Activated CD4-positive, CD25-positive, alpha-beta regulatory T cell treated with anti-CD3 and anti-CD28 coated beads, Interleukin-2, amount 50 U/mL, for 24 hours (primary cell): ENCODE measurements at regions not wholly inside any gene's neighbourhood (a gene's known extent, or its start where the extent isn't known, plus 50 kb on each side); places are given as distances from the start of the nearest gene placed in this dataset.
"Not testable (repeated sequence)": the region's sequence is repeated elsewhere in the genome, so short reads cannot be mapped to it uniquely, and the experiment has no call there.

Experiments
- ATAC-seq, 2 donors: fragments of 150-1000 bp; cut with Tn5 transposase; one replicate each; pipeline ENCODE4 v1.10.0; 2021; ENCODE audit warnings: mild to moderate bottlenecking in 1 of 2, moderate library complexity in 1 of 2

DNA sequence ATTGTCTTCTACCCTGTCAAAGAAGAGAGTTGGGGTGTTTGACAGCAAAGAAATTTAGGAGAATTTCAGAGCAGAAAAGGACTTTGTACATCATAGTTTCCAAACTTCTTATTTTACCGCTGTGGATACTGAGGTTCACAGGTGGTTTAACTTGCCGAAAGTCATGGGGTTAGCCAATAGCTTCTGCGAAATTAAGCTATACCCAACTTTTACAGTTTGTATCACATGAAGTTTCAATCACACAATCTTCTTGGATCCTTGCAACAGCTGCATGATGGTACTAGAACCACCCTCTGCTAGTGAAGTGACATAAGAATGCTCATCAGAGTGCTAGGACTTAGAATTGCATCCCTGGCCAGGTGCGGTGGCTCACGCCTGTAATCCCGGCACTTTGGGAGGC, 345.5 kb downstream of the CD83 start:
- ATAC-seq, result no peak

DNA sequence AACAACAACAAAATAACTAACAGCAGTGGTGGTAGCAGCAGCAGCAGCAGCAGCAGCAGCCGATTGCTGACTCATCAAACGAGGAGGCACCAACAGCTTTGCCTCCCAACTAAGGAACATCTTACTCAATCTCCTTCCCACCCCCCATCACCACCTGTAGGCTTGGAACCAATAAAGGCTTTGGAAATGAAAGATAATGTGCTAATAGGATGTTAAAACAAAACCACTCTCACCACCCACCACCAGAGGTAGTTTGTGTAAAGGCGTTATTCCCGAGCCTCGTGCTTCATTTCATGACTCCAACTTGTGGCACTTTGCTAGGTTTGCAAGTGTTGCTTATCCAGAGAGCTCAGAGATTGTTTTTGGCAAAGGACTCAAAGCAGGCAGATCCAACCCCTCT, 346.5 kb downstream of the CD83 start:
- no peak for ATAC-seq

DNA sequence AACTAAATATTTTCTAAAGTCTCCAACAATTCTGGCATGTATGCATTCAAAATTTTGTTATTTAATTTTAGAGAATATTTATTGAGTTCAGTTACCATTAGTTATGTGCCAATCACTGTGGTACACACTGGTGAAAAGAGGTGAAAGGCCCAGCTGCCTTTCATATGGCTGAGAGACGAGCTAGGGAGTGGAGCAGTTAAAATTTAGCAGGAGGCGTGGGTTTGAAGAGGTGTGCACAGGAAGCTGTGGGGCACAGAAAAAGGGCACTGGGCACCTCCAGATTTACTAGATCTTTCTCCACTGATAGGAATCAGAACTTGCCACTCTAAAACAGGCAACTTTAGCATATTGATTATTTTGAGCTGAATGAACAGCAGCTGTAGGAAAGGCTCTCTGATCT, 347.1 kb downstream of the CD83 start:
- no peak for ATAC-seq

DNA sequence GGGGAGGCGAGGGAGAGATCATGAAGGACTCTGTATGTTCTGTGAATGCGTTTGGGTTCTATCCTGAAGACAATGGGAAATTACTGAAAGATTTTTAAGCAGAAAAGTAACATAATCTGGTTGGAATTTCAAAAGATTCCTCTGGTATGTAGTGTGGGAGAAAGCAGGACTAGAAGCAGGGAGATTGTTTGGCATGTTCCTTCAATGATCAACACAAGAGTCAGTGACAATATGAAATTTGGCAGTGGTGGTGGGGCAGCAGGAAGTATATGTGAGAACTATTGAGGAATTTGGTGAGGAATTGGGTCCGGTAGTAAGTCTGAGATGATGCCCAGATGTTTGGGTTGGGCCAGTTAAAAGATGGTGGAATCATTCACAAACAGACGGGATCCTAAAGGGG, 348.7 kb downstream of the CD83 start:
- ATAC-seq, result no peak

DNA sequence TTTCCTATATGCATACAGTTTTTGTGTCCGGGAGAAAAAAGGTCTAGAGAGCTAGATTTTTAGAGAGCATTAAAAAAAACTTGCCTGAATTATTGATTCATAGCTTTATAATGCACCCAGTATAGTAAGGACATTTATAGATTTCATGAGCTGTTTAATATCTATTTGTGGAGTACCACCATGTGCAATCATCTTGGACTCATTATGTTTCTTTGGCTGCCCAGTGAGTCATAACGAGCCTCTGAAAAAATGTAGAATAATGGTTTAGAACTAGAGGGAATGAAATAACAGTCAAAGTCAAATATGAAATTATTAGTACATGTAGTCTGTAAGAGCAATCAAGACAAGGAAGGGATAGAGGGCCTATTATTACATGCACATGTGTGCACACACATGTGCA, 350.0 kb downstream of the CD83 start:
- ATAC-seq, result no peak

DNA sequence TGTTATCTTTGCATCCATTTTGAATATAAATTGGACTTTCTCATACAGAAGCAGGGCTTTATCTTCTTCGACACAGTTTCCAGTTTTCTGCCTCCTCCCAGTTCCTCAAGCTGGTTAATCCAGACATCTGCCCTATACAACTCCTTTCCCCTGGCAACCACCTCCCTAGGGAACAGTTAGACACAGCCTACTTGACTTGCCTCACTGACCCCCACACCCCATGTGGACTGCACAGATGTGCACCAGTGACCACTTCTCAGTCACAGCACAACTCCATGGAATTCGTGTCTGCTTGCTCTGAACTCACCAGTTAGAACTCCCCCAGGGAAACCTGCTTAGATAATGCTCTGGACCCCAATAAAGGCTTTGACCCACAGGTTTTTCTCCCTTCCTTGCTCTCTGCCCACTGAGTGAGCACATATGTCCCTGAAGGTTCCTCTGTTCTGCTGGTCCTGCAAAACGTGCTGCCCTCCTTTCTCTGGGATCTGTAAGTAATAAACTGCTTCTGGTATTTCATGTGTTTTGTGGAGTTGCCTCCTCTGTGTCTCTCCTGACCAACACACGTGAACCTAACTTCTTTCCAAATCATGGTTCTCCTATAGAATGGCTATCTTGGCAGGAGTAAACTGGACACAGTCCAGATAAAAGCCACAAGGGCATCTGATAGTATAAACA, 351.2 kb downstream of the CD83 start:
- ATAC-seq, result no peak

DNA sequence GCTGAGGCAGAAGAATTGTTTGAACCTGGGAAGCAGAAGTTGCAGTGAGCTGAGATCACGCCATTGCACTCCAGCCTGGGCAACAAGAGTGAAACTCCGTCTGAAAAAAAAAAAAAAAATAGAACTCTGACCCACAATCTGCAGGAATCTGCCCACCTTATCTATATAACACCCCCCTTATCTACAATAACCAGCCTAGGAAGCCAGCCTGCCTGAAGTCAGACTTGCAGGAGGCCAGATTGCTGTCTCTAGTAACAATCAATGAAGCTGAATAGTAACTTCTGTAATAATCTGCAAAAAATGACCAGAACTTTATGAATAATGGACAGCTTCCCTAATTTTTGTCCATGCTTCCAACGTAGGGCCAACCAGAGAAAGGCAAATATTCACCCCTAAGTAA, 352.5 kb downstream of the CD83 start:
- no peak for ATAC-seq

DNA sequence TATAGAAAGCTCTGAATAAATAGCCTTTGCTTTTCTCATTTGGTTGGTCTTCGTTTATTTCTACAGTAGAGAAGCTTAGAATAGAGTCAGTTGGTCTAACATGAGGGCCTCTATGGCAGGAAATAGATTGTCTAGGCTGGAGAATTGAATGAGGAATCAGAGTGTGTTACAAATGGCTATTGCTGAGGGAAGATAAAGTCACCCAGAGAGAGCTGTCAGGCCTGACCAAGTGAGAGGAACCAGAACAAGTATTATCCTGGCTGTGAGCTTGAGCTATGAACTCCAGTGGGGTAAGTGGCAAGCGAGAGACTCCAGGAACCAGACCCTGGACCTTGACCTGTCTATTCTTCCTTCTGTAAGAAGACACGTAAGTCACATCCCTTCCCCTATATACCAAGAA, 353.1 kb downstream of the CD83 start:
- ATAC-seq, result no peak

DNA sequence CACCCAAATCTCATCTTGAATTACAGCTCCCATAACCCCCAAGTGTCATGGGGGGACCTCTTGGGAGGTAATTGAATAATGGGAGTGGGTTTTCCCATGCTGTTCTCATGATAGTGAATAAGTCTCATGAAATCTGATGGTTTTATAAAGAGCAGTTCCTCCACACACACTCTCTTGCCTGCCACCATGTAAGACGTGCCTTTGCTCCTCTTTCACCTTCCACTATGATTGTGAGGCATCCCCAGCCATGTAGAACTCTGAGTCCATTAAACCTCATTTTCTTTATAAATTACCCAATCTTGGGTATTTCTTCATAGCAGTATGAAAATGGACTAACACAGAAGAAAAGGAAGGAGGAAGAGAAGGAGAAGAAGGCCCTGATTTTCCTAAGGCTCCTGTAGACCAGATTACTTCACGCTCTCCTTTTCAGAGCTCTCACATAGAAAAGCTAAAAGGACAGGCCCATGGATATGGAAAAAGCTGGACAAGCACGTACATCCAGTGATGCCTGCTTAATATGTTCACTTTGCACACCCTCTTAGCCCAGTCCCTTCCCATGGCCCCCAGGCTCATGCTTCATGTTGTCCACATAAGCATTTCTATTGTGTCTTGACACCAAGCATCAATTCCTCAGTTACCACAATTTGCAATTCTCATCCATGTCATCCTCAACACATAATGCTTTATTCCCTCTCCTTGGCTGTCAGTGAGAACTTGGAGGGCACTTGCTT, 354.8 kb downstream of the CD83 start:
- ATAC-seq, result no peak

DNA sequence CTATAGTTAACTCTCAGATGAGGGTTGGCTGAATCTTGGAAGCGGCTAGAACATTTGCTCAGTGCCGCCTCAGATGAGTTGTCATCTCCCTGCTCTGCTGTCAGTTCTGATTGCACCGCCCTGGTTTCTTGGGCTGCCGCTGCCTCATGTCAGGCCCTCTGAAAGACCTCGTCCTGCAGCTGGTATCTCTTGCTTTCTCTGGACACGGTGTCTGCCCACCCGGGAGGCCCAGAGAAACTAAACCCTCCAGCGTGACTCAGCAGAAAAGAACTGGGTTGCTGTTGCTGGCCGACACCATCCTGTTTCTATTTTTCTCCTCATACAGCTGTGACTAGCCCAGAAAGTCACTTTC, 355.4 kb downstream of the CD83 start:
- no peak for ATAC-seq

DNA sequence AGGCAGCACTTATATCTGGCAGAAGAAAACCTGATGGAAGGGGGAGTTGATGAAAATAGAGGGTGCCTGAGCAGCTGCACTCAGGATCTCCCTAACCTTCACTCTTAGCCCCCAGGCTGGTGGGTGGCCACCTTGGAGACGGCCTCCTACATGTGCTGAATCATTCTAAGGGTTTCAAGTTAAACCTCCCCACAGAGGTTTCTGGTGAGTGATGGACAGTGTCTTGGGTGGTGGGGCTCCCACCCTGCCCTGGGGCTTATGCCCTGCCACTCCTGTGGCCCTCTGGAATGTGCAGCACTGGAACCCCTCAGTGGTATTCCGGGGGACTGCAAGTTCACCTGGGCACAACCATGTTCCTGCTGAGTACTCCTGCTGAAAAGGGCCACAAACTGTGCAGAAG, 357.2 kb downstream of the CD83 start:
- ATAC-seq, result no peak

DNA sequence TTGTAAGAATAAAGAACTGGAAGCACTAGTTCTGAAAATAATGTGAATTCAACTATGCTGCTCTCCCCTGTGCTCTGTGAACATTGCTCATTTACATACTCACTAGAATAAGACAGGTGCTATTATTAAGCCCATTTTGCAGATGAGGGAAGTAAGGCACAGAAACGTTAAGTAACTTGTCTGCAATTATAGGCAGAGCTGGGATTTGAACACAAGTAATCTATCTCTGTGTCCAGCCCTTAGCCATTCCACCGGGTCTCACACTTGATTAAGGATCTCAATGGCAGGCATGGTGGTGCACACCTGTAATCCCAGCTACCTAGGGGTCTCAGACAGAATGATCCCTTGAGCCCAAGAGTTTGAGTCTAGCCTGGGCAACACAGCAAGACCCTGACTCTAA, 357.7 kb downstream of the CD83 start:
- no peak for ATAC-seq

DNA sequence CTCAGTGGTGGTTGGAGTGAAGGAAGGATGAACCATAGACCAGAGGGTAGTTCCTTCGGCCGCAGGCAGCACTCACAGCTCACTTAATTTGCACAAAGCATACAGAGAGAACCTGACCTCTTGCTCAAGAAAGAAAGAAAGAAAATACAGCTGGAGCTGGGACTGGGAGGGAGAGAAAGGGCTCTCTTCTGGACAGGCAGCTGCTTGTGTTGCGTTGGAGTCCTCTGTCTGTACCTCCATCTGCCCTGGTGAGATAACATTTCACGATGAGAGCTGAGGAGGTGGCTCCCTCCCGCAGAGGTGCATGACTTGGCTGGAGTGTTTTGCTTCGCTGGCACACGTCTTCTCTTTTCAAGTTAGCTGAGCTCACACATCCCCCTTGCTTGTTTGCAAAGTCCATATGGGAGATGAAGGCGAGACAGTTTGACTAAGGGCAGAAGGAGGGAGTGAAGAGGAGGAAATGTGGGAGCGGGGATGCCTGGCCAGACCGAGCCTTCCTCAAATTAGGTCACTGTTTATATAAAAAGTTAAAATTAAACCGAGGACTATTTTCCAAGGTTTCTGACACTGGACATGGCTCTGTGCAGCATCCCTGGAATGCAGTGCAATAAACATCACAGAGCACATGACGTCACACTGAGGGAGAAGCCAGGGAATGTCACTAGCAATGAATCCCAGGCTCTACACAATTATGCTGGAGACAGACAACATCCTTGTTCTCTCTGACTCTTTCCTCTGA, 359.4 kb downstream of the CD83 start:
- ATAC-seq, result no peak

DNA sequence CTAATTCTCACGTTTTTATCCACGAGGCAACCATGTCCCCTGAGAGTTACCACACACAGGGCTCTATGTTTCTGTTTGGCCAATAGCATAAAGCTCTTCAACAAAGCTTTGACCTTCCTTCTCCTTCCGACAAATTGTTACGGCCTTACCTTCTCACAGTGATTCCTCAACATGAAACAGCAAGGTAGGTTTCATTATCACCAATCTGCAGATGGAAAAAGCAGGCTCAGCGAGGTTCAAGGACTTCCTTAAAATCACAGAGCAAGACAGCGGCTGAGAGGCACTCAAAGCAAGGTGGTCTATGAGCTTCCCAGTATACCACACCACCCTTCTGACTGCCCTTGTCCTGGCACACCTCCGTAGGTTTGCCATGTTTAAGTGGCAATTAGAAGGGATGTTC, 360.0 kb downstream of the CD83 start:
- no peak for ATAC-seq

DNA sequence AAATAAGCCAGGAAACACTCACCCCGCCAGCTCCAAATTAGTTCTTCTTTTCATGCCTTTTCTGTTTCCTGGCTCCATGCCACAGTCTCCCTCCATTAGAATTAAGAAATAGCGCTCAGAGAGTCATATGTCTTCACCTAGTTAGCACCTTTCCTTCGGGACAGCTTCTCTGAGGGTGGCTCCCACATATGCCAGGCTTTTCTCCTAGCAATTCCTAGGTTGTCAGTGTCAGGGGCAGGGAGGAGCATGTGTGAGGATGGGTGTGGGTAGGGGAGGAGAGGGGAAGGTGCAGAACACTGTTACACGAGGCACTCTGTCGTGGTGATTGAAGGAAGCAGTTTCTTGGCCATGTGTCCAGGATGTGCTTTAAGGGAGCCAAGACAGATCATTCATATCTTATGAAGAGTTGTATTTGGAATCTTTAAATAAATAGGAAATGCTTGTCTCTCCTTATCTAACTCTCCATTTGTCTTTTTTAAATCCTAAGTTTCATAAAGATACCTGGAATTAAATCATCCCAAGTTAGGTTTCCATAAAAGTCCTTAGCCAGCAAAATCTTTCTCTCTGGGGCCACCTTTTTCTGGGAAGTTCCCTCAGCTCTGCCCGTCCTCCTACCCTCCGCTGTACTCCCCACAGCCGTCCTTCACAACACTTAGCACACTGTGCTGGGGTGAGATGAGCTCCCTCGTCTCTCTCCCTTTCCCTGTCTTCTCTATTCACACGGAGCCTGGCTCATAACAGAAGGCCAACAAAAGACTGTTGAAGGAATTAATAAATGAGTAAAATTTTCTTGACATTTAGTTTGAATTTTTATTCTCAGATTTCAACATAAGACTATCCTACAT, 361.0 kb downstream of the CD83 start:
- no peak for ATAC-seq

DNA sequence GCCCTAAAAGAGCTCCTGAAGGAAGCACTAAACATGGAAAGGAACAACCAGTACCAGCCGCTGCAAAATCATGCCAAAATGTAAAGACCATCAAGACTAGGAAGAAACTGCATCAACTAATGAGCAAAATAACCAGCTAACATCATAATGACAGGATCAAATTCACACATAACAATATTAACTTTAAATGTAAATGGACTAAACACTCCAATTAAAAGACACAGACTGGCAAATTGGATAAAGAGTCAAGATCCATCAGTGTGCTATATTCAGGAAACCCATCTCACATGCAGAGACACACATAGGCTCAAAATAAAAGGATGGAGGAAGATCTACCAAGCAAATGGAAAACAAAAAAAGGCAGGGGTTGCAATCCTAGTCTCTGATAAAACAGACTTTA, 364.4 kb downstream of the CD83 start:
- ATAC-seq, result not testable (repeated sequence)

DNA sequence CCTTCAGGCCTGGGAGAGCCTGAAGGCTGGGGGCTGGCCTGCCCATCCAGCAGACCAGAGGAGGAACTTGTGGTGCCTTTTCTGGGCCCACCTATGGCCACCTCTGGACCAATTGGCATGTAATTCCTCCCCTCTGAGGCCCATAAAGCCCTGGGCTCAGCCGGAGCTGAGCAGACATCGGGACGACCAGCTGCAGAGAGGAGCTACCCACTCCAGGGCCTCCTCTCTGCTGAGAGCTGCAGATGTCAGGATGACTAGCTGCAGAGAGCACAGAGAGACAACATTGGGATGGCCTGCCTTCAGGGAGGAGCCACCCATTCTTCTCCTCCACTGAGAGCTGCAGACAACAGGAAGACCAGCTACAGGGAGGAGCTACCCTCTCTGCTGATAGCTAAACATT, 370.1 kb downstream of the CD83 start:
- no peak for ATAC-seq

DNA sequence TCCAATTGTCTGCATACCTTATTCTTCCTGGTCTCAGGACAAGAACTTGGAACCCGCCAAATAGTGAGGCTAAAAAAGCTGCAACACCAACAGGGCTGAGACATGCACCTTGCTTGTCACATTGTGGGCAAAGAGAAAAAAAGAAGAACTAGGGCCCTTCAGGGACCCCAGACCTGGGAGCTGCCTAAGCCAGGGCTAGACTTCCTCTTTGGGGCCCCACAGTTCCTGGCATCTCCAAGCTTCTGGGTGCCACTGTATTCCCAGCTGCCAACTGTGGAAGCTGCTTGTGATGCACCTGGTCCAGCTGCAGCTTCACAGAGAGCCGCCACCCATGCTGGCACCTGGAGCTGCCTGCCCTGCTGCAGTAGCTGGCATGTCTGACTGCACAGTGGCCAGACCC, 370.6 kb downstream of the CD83 start:
- ATAC-seq, result no peak

DNA sequence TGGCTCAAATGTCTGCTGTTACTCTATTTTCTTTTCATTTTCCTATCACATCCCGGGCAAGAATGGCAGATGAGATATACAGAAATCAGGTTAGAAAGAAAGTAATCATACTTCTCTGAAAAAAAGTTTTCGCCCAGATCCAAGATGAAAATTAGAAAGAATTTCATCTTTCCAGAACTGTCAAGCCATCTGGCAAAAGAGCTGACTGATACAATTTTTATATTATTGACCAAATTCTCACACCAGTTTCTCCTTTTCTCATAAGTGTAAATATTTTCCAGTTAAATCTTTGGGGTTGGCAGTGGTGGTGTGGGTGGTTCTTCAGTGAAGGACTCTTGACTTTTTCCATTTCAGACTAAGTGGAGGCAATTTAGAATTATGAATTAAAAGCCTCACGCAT, 371.9 kb downstream of the CD83 start:
- no peak for ATAC-seq

DNA sequence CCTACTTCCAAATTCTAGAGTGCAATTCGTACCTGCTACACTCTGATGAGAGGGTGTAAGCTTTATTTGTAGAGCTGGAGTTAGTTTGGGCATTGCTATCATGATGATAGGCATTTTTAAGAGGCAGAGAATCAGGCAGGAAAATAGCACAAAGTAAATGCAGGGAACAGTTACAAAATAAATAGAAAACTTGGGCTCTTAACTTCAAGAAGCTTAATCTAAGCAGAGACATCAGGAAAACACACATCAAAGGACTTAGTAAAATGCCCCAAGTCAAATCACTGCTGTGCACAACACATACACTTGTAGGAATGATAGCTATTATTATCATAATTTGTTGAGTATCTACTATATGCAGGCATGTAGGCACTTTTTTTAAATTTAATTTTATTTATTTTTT, 381.2 kb downstream of the CD83 start:
- ATAC-seq, result no peak

DNA sequence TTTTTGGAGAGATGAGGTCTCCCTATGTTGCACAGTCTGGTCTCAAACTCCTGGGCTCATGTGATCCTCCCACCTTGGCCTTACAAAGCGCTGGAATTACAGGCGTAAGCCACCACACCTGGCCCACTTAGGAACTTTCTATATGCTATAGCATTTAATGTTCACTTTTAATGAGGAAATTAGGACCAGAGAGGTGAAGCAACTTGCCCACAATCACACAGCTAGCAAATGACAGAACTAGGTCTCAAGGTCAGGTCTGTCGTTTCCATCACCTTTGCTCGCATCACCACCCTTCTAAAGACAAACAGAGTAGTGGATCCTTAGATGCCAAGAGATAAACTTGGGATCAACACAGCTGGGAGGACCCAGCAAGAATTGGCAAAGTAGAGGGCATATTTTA, 381.7 kb downstream of the CD83 start:
- ATAC-seq, result no peak

DNA sequence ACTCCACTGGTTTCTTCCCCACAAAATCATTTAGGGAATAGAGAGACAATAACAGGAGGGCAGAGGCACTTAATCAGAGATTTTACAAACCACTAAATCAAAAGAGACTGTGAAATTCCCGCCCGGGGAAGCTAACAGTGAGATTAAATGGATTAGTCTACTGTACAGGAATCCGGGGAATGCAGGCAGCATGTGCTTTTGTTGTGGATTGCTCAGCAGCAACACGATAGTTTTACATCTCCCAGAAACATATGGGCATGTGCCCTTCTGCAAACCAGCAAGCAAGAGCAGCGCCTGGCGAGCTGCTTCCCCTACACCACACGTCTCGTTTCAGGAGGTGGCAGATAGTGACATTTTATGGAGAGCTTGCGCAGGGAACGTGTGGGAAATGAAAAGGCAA, 382.3 kb downstream of the CD83 start:
- ATAC-seq, result no peak

DNA sequence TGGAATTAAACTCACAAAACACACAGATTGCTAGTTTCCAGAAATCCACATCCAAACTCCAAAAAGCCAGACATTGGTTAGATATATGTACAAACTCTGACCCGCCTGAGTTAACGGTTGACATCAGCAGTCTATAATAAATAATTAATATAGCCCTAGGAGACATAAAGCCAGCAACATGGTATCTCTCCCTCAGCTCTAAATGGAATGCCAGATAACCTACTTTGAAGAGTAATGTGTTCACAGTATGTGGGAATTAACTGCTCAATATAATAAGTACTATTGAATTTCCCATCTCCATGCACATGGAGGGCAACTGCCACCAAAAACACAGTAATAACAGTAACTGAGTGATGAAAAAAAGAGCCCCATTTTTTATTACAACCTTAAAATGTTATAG, 383.2 kb downstream of the CD83 start:
- no peak for ATAC-seq
